OCI-LY3 (cell line): ENCODE measurements at regions not wholly inside any gene's neighbourhood (a gene's known extent, or its start where the extent isn't known, plus 50 kb on each side); places are given as distances from the start of the nearest gene placed in this dataset.
"Not testable (repeated sequence)": the region's sequence is repeated elsewhere in the genome, so short reads cannot be mapped to it uniquely, and the experiment has no call there.

Experiments
- H2AFZ ChIP-seq: fragments of 200-600, 300-600 bp; shearing (Covaris generic); 2 replicates; pipeline ENCODE4 v1.6.0; 2014; ENCODE audit warnings: antibody characterized with exemption, low read depth, low read length
- H3K27ac ChIP-seq: fragments of 200-600, 300-600 bp; sonication (generic); 2 replicates; pipeline ENCODE4 v1.5.1; 2014; ENCODE audit warnings: mild to moderate bottlenecking, low read length, moderate library complexity, mixed read lengths
- H3K27me3 ChIP-seq: fragments of 200-600, 300-600 bp; sonication (generic); 2 replicates; pipeline ENCODE4 v1.6.1; 2014; ENCODE audit warnings: low read depth, low read length, mixed read lengths
- H3K36me3 ChIP-seq: fragments of 200-600, 300-600 bp; sonication (generic); replicated peaks from 2 replicates; pipeline ENCODE3; 2014; ENCODE audit warnings: low read depth, low read length, mixed read lengths
- H3K4me1 ChIP-seq: fragments of 300-600, 200-600 bp; sonication (generic); 2 replicates; pipeline ENCODE4 v1.6.1; 2014; ENCODE audit warnings: low read length, mixed read lengths
- H3K4me2 ChIP-seq: fragments of 200-600, 300-600 bp; sonication (generic); 2 replicates; pipeline ENCODE4 v1.6.1; 2014; ENCODE audit warnings: low read length, mixed read lengths
- H3K4me3 ChIP-seq: fragments of 300-600, 200-600 bp; sonication (generic); 2 replicates; pipeline ENCODE4 v1.5.1; 2014; ENCODE audit warnings: antibody characterized with exemption, mild to moderate bottlenecking, low read length, moderate library complexity
- H3K79me2 ChIP-seq: fragments of 300-600, 200-600 bp; shearing (Covaris generic); 2 replicates; pipeline ENCODE4 v1.6.1; 2014; ENCODE audit warnings: mild to moderate bottlenecking, low read length, mixed read lengths
- H3K9ac ChIP-seq: fragments of 300-600, 200-600 bp; shearing (Covaris generic); 2 replicates; pipeline ENCODE4 v1.6.0; 2014; ENCODE audit warnings: mild to moderate bottlenecking, low read length, moderate library complexity
- H3K9me3 ChIP-seq: fragments of 200-600, 300-600 bp; shearing (Covaris generic); 2 replicates; pipeline ENCODE4 v1.6.1; 2014; ENCODE audit warnings: low read length, mixed read lengths; ENCODE audit not compliant: insufficient read depth
- H4K20me1 ChIP-seq: fragments of 200-600, 300-600 bp; sonication (generic); 2 replicates; pipeline ENCODE4 v1.6.1; 2016; ENCODE audit warnings: low read length, mixed read lengths; ENCODE audit not compliant: insufficient read depth
- EZH2phosphoT487 ChIP-seq: fragments of 200-600 bp; shearing (Covaris generic); IDR thresholded peaks from 2 replicates; pipeline ENCODE4 v1.6.1; 2018; ENCODE audit warnings: antibody characterized with exemption, mixed run types, low read depth
- TF ChIP-seq, protein P1 (sequence below): fragments of 200-600, 300-600 bp; sonication (generic); IDR thresholded peaks from 2 replicates; pipeline ENCODE4 v1.5.1; 2014; ENCODE audit warnings: antibody characterized with exemption, low read length, low read depth

- H3K4me1 ChIP-seq = no peaks in the 10 kb centered on the region
- no peaks in the 10 kb centered on the region for H3K36me3 ChIP-seq
- no peaks in the 10 kb centered on the region for H4K20me1 ChIP-seq
- no peak overlapping the region for H3K27ac ChIP-seq
- no peaks in the 10 kb centered on the region for H3K79me2 ChIP-seq
- TF ChIP-seq EZH2phosphoT487 = no peak
- TF ChIP-seq, protein P1, sequence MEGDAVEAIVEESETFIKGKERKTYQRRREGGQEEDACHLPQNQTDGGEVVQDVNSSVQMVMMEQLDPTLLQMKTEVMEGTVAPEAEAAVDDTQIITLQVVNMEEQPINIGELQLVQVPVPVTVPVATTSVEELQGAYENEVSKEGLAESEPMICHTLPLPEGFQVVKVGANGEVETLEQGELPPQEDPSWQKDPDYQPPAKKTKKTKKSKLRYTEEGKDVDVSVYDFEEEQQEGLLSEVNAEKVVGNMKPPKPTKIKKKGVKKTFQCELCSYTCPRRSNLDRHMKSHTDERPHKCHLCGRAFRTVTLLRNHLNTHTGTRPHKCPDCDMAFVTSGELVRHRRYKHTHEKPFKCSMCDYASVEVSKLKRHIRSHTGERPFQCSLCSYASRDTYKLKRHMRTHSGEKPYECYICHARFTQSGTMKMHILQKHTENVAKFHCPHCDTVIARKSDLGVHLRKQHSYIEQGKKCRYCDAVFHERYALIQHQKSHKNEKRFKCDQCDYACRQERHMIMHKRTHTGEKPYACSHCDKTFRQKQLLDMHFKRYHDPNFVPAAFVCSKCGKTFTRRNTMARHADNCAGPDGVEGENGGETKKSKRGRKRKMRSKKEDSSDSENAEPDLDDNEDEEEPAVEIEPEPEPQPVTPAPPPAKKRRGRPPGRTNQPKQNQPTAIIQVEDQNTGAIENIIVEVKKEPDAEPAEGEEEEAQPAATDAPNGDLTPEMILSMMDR = no peak
- no peak overlapping the region for H3K4me3 ChIP-seq
- no peak overlapping the region for H3K4me2 ChIP-seq
- H3K27me3 ChIP-seq = no peaks in the 10 kb centered on the region
- H2AFZ ChIP-seq = no peak overlapping the region
- no peaks in the 10 kb centered on the region for H3K9me3 ChIP-seq
- H3K9ac ChIP-seq = no peak overlapping the region
Measured at GRCh38 chr14:27642251-27642866, 1044.5 kb upstream of the NOVA1 start.

- TF ChIP-seq, protein P1 = no peak
- no peak for TF ChIP-seq EZH2phosphoT487
- Histone ChIP-seq H2AFZ (no peak overlapping the region), H3K79me2 (no peaks in the 10 kb centered on the region), H4K20me1 (no peaks in the 10 kb centered on the region), H3K4me2 (no peak overlapping the region), H3K9me3 (no peaks in the 10 kb centered on the region), H3K27me3 (no peaks in the 10 kb centered on the region), H3K36me3 (no peaks in the 10 kb centered on the region), H3K9ac (no peak overlapping the region), H3K4me1 (no peaks in the 10 kb centered on the region), H3K4me3 (no peak overlapping the region), H3K27ac (no peak overlapping the region)
Measured at GRCh38 chr14:27660683-27661082, 1062.8 kb upstream of the NOVA1 start.

DNA sequence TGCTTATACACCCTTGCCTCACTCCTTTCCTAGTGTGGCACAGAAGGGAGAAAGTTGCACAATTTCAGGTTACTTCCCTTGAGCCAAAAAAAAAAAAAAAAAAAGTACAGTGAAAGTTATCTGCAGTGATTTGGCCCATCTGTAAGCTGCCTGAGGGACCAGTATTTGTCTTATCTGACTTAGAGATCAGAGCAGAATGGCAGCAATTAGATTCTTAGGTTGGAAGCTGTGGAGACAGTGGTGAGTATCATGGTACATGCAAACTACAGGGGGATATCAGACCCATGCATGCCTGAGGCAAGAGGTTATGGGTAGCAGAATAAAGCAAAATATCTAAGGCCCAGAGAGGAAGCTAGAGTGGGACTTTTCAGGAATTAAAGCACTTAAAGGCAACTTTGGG lies 1070.7 kb upstream of the NOVA1 start:
- Histone ChIP-seq H3K4me3 (no peak overlapping the region), H4K20me1 (no peaks in the 10 kb centered on the region), H3K79me2 (no peaks in the 10 kb centered on the region), H3K4me2 (no peak overlapping the region), H3K9me3 (no peaks in the 10 kb centered on the region), H3K27me3 (no peaks in the 10 kb centered on the region), H3K4me1 (no peaks in the 10 kb centered on the region), H2AFZ (no peak overlapping the region), H3K9ac (no peak overlapping the region), H3K27ac (no peak overlapping the region), H3K36me3 (no peaks in the 10 kb centered on the region)
- no peak for TF ChIP-seq EZH2phosphoT487
- TF ChIP-seq, protein P1 = no peak

GRCh38 chr14:27672047-27672446 lies 1074.2 kb upstream of the NOVA1 start:
- Histone ChIP-seq H4K20me1 (no peaks in the 10 kb centered on the region), H3K79me2 (no peaks in the 10 kb centered on the region), H3K9ac (no peak overlapping the region), H3K27ac (no peak overlapping the region), H3K36me3 (no peaks in the 10 kb centered on the region), H3K4me1 (no peaks in the 10 kb centered on the region), H3K4me3 (no peak overlapping the region), H3K9me3 (no peaks in the 10 kb centered on the region), H3K27me3 (no peaks in the 10 kb centered on the region), H3K4me2 (no peak overlapping the region), H2AFZ (no peak overlapping the region)
- TF ChIP-seq, protein P1 = no peak
- no peak for TF ChIP-seq EZH2phosphoT487

GRCh38 chr14:27672811-27673737 lies 1075.2 kb upstream of the NOVA1 start:
- not testable (repeated sequence) for H3K27me3 ChIP-seq, H3K4me3 ChIP-seq, H3K9ac ChIP-seq, H3K79me2 ChIP-seq, H3K4me1 ChIP-seq, H3K36me3 ChIP-seq, H3K4me2 ChIP-seq, H2AFZ ChIP-seq, H3K9me3 ChIP-seq, H3K27ac ChIP-seq, H4K20me1 ChIP-seq
